Choroid plexus epithelial cell (primary cell): ENCODE measurements at regions not wholly inside any gene's neighbourhood (a gene's known extent, or its start where the extent isn't known, plus 50 kb on each side); places are given as distances from the start of the nearest gene placed in this dataset.
A peak's percentile ranks its signal among the peaks of the same experiment; 100 is the strongest.

Experiments
- DNase-seq: peaks from one replicate; pipeline ENCODE4 v3.0.0-alpha.2; 2010; ENCODE audit warnings: low read depth
- H3K4me3 ChIP-seq: 2 replicates; pipeline ENCODE4 v1.5.1; 2011; ENCODE audit warnings: low read depth, mild to moderate bottlenecking, control low read depth, low read length, moderate library complexity
- TF ChIP-seq, protein P1 (sequence below): conservative IDR thresholded peaks from 2 replicates; pipeline ENCODE4 v1.5.1; 2011; ENCODE audit warnings: low read depth, mild to moderate bottlenecking, control low read depth, inconsistent platforms, low read length, moderate library complexity

DNA sequence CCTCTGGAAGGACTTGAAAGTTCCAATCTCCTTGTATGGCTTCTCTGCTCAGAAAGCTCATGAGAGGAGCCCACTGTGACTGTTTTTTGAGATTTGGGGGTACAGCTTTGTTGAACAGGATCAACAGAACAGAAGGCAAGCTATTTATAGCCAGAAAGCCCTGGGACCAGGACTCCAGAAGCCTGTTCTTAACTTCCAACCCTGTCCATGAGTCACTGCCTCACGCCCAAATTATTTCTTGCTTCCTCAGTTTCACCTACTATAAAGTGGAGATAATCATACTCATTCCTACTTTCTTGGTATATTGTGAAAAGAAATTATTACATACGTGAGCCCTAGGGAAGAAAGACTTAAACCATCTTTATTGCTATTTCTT lies 100.9 kb upstream of the MARCKS start:
- DNase-seq, result no peak
- no peak overlapping the region for H3K4me3 ChIP-seq

GRCh38 chr6:113758214-113758613 lies 98.9 kb upstream of the MARCKS start:
- no peak for DNase-seq
- H3K4me3 ChIP-seq, result no peak overlapping the region
- TF ChIP-seq, protein P1, sequence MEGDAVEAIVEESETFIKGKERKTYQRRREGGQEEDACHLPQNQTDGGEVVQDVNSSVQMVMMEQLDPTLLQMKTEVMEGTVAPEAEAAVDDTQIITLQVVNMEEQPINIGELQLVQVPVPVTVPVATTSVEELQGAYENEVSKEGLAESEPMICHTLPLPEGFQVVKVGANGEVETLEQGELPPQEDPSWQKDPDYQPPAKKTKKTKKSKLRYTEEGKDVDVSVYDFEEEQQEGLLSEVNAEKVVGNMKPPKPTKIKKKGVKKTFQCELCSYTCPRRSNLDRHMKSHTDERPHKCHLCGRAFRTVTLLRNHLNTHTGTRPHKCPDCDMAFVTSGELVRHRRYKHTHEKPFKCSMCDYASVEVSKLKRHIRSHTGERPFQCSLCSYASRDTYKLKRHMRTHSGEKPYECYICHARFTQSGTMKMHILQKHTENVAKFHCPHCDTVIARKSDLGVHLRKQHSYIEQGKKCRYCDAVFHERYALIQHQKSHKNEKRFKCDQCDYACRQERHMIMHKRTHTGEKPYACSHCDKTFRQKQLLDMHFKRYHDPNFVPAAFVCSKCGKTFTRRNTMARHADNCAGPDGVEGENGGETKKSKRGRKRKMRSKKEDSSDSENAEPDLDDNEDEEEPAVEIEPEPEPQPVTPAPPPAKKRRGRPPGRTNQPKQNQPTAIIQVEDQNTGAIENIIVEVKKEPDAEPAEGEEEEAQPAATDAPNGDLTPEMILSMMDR, result no peak

More for the DNA sequence above, 100.9 kb upstream of the MARCKS start:
- TF ChIP-seq, protein P1, result no peak

GRCh38 chr6:113758826-113759574 lies 98.1 kb upstream of the MARCKS start:
- DNase-seq, result peak; percentile 44
- H3K4me3 ChIP-seq, result no peak overlapping the region
- TF ChIP-seq, protein P1, result no peak

- no peak overlapping the region for H3K4me3 ChIP-seq
- DNase-seq, result peak; percentile 23
- TF ChIP-seq, protein P1, result no peak
These were observed 94.5 kb upstream of the MARCKS start for GRCh38 chr6:113762641-113763040.

GRCh38 chr6:113763311-113763766 lies 93.8 kb upstream of the MARCKS start:
- TF ChIP-seq, protein P1, result no peak
- no peak overlapping the region for H3K4me3 ChIP-seq
- DNase-seq, result no peak

GRCh38 chr6:113763876-113764275 lies 93.3 kb upstream of the MARCKS start:
- peak; percentile 72 for DNase-seq

More at GRCh38 chr6:113763876-113764275, 93.3 kb upstream of the MARCKS start:
- TF ChIP-seq, protein P1, result no peak
- H3K4me3 ChIP-seq, result no peak overlapping the region
